HL-60 (cell line): ENCODE measurements at regions not wholly inside any gene's neighbourhood (a gene's known extent, or its start where the extent isn't known, plus 50 kb on each side); places are given as distances from the start of the nearest gene placed in this dataset.

Source experiments
- CTCF ChIP-seq: IDR thresholded peaks from one replicate; pipeline ENCODE4 v1.5.1; 2011; ENCODE audit warnings: low read length, control low read depth, inconsistent platforms; ENCODE audit not compliant: insufficient read depth
- POLR2AphosphoS5 ChIP-seq: IDR thresholded peaks from 2 replicates; pipeline ENCODE4 v1.6.1; 2012; ENCODE audit warnings: low read depth
- SPI1 ChIP-seq: IDR thresholded peaks from 2 replicates; pipeline ENCODE4 v1.6.1; 2012; ENCODE audit warnings: low read depth, mild to moderate bottlenecking, borderline replicate concordance

- no peak for TF ChIP-seq CTCF
- no peak for TF ChIP-seq POLR2AphosphoS5
- no peak for TF ChIP-seq SPI1
Observed at GRCh38 chr18:77737405-77737804, 487.8 kb downstream of the GALR1 start.
